Inflammatory macrophage (primary cell): ENCODE measurements at regions not wholly inside any gene's neighbourhood (a gene's known extent, or its start where the extent isn't known, plus 50 kb on each side); places are given as distances from the start of the nearest gene placed in this dataset.
A peak's percentile ranks its signal among the peaks of the same experiment; 100 is the strongest.

Experiments
- DNase-seq, 2 donors: peaks; one replicate each; pipeline ENCODE4 v3.0.0-alpha.2; 2020 to 2022

DNA sequence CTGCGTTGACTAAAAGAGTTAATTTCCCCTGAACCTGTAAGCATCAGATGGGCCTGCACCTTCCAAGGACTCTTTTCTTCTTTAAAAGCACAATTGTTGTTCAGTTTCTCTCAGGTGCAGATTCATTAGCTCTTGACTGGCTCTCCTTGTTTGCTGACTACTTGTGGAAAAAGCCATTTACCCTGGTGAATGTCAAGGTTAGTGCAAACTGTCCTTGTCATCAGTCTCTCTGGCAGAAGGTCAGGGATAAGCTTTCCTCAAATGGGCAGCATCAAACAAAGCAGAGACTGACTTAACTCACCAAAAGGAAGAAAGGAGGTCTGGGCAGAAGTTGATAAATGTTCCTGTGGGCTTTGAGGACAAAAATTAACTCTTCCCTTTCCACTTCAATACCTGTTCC is 922.7 kb downstream of the BCL11A start:
- no peak for DNase-seq

DNA sequence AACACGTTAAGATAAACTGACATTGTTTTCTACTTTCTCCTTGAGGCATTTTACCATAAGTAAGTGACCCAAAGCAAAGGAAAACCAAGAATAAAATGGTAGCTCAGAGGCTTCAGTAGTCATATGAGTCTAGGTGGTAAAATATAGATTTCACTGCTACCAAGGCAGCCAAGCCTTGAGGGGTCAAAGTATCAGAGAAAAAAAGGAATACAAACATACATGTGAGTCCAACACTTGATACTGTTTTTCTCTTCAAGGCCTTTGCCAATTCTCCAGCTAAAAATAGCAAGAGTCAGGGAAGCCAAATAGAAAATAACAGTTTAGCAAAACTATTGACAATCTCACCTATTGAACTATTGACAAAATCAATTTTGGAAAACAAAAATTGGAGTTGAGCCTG is 925.9 kb downstream of the BCL11A start:
- no peak for DNase-seq

DNA sequence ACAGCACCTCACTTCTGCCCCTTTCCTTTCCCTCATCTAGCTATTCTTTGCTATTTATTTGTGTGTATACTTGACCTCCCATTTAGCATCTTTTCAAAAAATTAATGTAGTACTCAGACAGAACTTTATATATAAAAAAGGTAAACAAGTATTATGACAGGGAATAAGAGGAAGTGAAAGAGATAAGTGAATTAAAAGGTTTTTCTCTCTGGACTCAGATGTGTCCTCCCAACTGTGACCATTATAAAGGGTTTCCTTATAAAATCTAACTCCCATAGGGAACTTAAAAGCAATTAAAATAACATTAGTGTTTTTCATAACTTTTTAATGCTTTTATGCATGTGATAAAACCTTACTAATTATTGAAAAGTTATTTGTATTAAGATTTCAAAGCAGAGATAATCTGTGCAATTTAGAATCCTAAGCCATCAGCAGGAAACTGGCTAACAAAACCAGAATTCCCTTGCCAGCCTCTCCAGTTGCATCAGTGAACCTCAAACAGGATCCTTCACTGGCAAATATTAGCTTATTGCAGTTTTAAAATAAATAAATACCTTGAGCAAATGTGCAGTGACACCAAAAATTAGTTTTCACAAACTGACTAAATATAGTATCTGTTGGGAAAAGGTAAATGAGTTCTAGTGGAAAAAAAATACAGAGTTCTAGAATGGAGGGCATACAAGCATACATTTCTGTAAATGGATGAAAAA is 930.7 kb downstream of the BCL11A start:
- DNase-seq: no peak

DNA sequence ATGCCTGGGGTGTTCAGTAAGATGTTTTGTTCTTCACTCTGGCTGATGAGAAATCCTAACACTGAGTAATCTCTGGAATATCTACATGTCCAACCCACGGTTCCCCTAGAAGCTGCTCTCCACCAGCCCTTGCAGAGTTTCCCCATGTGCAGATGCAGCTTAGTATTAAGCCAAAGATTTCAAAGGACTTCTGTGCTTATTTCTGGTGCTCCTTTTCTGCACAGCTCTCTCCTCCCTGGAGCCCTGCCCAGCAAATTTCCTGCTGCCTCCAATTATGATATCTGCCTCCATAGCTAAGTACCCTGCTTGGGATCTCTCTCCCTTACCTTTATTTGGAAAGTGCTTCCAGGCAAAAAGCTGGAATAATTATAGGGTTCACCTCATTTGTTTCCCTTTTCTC is 949.3 kb downstream of the BCL11A start:
- no peak for DNase-seq

DNA sequence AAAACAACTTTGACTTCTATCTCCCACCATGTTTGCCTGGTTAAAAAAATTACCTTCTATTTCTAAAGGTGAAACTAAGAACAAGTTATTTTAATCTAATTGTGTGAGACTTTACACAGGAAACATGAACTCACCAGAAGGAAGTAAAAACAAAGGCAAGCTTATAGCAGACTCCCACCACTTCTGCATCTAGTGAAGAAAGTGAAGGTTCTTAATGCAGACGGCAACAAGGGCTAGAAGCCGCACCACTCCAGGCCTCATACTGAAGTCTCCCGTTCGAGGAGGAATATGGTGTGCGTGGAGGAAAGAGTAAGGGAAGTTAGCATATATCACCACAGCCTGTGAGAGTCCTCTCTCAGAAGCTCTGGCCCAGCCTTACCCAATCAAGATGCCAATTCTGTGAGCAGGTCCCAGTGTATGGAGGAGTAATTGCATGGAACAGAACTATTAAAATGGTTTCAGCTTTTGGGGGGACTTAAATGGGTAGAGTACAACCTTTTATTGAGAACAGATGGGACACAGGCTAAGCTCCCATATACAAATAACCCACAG is 958.7 kb downstream of the BCL11A start:
- peak; percentile 20 to 43 for DNase-seq

DNA sequence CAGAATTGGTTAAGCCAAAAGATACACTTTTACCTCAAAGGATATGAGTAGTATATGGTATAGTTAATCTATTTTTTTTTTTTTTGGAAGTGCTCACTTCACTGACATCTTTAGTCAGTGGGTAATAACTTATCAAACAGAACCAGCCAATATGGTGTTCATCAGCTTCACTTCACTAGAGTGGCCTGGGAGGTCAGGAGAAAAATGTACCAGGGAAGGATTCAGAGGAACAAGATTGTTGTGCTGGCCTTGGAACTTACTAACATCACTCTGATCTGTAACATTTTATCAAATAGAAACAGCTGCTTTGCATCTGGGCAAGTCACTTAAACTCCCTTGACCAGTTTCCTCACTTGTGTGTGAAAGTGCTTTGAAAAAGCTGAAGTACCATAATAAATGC is 962.7 kb downstream of the BCL11A start:
- no peak for DNase-seq

DNA sequence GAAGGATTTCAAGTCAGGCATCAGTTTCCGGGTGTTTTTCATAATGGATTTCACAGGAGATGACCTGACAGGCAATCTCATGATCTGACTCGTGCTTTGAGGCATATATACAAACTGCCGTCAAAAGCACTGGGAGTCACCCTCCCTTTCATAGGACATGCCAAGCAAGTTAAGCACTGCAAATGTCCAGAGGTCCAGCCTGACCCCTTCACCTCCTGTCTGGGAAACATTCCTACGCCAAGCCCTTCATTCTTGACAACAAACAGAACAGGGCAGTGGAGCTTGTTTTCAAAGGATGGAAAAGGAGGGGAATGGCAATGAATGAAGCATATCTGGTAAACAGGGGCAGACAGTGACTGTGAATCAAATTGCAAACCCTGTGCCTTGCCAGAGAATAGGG is 963.6 kb downstream of the BCL11A start:
- no peak for DNase-seq

DNA sequence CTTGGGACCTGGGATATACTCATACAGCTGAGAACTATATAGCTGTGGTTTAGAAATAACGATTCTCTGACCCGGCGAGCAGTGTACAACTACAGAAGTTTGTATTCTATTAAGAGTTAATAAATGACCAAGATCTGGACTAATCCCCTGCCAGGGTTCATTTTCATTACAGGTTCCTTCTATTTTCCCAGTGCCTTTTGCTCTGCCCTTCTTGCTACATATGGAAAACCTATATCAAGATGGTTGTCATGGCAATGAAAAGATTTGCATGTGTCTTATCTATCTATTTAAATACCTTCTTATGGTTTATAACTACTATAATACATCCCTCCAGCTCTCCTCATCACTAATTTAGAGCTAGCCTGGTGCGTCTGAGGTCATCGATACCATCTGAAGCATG is 965.2 kb downstream of the BCL11A start:
- DNase-seq: no peak

DNA sequence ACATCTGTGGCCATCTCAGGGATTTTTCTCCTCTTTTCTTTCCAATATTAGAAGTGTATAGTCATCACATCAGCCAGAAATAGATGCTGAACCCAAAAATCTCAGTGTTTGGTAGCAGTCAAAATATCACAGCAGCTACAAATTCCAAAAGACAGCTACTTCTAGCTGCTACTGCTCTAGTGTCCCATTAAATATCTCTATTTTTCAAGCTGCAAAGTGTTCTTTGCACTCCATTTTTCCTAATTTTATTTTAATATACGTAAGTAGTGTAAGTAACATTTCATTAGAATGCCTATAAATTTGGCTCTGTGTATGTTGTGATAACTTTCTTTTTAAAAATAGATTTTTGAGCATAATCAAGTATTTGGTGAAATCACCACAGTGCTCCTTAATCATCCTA is 967.3 kb downstream of the BCL11A start:
- no peak for DNase-seq

DNA sequence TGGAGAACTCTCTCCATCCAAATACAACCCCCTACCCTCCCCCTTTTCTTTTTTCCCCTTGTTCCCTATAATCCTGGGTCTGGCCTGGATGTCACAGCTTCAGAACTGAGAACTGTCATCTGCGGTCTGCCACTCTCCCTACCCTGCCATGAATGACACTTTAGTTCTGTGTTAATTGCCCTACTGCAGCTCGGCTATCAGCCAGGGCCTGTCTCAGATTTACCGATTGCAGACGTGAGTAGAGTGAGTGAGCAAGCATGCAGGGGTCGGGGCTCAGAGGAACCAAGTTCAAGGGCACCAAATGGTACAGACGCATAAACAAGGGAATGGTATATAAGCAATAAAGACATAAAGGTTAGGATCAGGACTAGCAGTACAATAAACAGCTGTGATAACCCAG is 967.8 kb downstream of the BCL11A start:
- DNase-seq: no peak

DNA sequence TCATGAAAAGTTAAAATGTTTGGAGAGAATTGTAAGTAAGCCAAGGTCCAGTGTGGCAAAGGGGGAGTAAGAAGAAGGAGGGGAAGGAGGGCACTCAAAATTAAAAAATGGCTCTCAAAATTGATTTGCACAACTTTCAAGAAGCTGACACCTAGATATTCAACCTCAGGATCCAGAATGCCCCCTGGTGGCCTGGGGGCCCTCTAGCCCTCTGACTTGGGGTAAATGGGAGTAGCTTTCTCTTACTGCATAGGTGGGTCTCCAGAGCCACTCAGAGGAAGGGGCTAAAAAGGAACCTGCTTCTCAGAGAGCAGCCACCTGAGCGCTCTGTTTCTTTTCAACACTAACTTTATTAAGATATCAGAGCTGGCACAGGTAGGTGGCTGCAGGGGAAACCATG is 968.5 kb downstream of the BCL11A start:
- peak in 1 of 2 donors; percentile 16 for DNase-seq

DNA sequence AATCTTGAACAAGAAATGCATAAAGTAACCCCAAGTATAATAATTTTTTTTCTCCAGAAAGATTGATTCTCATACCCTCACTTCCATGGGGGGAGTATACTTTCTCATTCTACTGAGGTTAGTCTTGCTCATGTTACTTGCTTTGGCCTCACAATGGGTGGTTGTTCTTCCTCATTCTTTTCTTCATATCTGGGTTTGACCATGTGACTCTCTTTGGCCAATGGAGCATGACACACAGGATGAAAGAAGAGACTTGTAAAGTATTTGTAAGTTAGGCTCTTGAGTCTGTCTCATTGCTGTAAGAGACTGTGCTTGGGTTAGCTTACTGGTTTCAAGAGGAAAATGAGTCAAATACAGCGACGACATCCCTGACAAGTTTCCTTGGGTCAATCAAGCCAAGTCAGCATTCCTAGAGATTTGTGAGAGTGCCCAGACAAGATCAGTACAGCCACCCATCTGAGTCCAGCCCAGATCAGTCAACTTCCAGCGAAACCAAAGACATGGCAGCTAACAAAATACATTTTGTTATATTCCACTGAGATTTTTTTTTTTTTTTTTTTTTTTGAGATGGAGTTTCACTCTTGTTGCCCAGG is 970.2 kb downstream of the BCL11A start:
- DNase-seq: no peak

DNA sequence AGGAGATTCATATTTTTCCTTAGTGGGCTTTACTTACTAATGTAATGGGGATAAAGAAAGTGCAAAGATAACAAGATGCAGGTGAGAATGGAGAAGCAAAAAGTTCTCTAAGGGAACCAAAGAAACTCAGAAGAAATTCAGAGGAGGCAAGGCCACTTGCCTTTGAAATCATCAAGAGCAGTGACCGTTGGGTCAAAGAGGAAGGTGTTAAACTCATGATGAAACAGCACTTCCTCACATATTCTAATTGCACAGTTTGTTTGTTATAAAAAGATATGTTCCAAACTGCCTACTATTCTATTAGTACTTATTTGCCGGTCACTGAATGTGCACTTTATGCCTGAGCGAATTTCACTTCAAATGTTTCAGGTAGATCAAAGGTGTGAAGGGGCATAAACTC is 975.1 kb downstream of the BCL11A start:
- peak; percentile 2 to 18 for DNase-seq

DNA sequence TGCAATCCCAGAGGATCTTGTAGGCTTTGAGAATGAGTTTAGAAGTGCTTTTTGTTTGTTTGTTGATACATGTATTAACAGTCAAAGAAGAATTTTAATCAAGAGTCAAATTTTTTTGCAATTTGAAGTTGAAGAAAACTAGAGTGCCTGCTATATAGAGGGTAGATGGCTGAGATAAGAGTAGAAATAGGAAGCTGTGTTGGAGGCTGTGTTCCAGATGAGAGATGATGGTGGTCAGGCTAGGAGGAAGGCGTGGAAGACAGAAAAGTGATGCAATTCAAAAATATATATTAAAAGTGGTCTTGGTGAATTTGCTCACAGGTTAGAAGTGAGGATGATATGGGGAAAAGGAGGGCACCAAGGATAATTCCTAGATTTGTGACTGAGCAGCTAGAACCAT is 978.3 kb downstream of the BCL11A start:
- DNase-seq: no peak

DNA sequence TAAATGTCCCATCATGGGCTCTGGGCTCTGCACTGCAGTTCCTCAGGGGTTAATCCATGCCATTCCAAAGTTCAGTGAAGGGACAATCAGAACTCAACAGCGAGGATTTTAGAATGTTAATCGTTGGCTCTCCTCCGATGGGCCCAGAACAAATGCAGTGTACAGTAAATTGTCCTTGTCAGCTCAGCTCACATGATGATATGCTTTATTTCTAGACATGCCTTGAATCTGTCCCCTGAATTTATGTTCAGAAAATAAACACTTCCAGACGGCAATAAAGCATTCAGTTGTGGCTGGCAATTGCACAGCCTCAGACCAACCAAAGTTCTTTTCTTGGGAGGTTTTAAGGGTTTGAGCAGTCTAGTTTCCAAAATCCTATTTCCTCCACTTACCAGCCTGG is 981.2 kb downstream of the BCL11A start:
- DNase-seq: no peak

DNA sequence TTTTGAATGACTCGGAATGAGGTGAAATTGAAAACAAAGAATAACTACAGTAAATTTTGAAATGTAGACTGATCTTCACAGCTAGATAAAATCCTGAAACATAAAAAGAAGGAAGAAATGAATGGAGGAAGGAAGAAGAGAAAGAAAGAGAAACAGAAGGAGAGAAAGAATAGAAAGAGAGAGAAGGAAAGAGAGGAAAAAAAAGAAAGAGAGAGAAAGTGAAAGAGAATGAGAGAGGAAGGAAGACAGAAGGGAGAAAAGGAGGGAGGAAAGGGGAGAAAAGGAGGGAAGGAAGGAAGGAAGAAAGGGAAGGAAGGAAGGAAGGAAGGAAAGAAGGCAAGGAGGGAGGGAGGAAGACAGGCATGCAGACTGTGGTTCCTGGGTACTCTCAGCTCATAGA is 982.6 kb downstream of the BCL11A start:
- DNase-seq: no peak

DNA sequence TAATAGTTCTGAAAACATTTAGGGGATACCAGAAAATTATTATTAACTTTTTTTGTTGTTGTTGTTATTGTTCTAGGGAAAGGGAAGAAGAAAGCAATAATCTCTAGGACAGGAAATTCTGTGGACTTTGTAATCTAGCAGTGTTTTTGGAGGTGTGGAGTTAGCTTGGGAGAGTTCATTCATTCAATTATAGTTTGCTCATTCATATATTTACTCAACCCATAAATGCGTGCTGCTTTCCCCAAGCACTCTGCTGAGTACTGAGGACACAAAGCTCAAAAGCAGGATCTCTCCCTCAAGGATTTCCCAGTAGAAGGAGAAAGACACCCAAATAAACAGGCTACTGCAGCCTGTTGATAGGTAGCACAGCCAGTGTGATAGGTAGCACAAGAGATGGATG is 984.3 kb downstream of the BCL11A start:
- DNase-seq: no peak

DNA sequence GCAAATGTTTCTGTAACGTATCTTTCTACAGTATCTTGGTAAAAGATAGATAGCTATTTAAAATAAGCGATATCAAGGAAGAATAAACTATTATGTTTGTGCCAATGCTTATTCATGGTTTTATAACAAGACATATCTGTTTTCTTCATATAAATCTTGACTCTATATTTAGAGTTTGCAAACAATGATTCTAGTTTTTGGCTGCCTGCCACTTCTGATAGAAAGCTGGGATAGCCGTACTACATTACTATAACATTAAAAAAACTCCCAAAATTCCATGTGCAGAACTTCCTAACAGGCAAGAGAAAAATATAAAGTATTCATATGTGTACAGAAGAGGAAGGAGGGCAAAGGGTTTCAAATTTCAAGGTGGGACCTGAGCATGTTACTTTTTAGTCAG is 985.0 kb downstream of the BCL11A start:
- no peak for DNase-seq

DNA sequence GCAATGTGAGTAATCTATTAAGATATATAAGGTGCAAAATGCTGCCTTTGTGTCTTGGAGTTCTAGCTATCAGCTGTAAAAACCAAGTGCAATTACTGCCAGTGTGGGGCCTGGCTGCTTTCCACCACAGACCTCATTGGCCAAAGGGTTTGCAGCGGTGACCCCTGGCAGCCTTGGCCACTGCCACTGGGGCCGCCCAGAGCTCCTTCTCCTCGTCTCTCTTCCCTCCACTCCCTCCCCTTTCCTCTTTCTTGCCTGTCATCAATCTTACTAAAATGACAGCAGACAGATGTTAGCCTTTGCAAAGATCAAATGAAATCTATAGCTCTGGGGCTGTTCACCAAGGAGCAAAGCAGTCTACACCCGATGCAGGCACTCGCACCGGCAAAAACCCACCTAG is 986.3 kb downstream of the BCL11A start:
- DNase-seq: no peak

DNA sequence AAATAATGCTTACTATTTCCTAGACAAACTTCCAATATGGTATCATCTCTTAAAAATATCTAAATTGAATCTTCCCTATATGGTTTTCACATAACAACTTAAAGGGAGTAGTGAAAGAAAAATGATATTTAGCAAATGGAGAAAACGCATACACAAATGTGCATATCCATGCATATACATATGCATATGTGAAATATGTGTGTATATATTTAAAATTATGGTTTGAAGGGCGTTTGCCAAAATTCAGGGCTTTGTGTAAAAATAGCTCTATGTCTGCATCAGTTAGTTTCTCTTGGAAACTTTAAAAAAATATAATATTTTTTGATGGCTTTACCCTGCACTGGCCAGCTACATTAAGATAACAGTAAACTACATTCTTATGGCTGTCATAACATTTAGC is 986.7 kb downstream of the BCL11A start:
- no peak for DNase-seq

DNA sequence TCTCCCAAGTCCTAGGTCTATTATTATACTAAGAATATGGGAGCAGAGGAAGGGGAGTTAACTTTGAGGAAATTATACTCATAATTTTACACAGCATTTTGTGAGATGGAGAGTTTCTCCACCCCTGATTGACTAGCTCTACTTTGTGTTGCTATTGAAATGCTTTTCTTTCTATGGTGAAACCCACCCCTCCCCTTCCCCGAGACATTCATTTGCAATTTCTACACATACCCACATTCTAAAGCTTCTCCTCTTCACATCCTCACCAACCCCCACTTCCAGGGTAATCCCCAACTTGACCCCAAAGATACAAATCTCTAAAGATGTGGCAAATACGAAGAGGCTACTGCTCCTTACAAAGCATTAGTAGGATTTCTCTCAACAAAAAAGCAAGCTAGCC is 992.2 kb downstream of the BCL11A start:
- no peak for DNase-seq

DNA sequence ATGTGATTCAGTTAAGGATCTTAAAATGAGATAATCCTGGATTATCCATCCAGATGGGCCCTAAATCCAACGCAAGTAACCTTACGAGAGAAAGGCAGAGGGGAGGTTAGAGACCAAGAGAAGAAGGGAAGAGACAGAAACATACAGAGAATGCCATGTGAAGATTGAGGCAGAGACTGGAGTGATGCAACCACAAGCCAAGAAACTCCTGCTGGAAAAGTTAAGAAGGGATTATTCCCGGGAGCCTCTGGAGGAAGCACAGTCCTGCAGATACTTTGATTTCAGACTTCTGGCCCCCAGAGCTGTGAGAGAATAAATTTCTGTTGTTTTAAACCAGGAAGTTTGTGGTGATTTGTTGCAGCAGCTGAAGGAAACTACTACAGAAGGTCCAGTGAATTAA is 992.7 kb downstream of the BCL11A start:
- DNase-seq: no peak

DNA sequence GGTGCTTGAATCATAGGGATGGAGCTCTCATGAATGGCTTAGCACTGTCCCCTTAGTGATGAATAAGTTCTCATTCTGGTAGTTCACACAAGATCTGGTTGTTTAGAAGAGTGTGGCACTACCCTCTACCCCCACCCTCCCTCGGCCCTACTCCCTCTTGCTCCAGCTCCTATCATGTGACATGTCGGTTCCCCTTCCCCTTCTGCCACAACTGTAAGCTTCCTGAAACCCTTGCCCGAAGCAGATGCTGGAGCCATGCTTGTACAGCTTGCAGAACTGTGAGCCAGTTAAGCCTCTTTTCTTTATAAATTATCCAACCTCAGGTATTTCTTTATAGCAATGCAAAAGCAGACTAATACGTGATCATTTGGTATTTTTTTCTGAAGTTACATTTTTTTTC is 1012.6 kb downstream of the BCL11A start:
- peak; percentile 2 to 9 for DNase-seq

DNA sequence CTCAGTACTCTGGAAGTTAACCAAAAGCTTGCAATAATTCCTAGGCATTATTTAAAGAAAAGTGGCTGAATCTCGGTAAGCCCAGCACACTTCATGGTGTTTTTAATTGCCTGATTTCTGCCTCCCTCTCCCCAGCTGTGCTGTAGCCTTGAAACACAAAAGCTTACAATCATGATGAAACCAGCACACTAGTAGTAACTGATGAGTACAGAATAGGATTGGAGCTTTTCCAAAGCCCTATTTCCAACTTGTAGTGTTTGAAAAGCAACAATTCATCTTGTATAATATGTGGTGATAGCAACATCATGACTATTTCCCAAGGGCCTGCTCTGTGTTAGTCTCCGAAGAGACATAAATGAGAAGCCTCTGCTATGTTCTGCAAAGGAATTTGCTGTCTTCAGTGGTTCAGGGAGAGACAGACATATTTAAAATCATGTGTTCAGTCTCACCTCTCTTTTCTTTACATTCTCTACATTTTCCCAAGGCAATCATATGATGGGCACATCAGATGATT is 1015.0 kb downstream of the BCL11A start:
- no peak for DNase-seq
